PC-3 (cell line): ENCODE measurements at regions not wholly inside any gene's neighbourhood (a gene's known extent, or its start where the extent isn't known, plus 50 kb on each side); places are given as distances from the start of the nearest gene placed in this dataset.

Experiments
- ATAC-seq: fragments of 200-7000 bp; cut with Tn5 transposase; 2 replicates; pipeline ENCODE4 v1.9.1; 2020; ENCODE audit warnings: mild to moderate bottlenecking, moderate library complexity
- BruUV-seq: library from RNA; stranded (reverse); fragments of 400-500 nt; replicated peaks from 2 replicates; lab custom pipeline; 2021; lab: Mats Ljungman, UMichigan
- CTCF ChIA-PET: fragments of 300-600 bp; sonication (Branson Sonifier 250); formaldehyde crosslinking; loops from one replicate; lab custom pipeline; 2022; ENCODE audit warnings: antibody characterized with exemption; lab: Charles Lee
- POLR2A ChIA-PET: fragments of 300-600 bp; sonication (Branson Sonifier 250); formaldehyde crosslinking; loops from one replicate; lab custom pipeline; 2022; ENCODE audit warnings: antibody characterized with exemption; ENCODE audit not compliant: unreplicated experiment; lab: Charles Lee
- DNase-seq: peaks from one replicate; pipeline ENCODE4 v3.0.0-alpha.2; 2015
- H2AFZ ChIP-seq: fragments of 300-600 bp; sonication (generic); 2 replicates; pipeline ENCODE4 v1.6.0; 2016; ENCODE audit warnings: antibody characterized with exemption, low read length
- H3F3A ChIP-seq: fragments of 300-600 bp; sonication (generic); one replicate; pipeline ENCODE4 v1.6.0; 2017; ENCODE audit warnings: antibody characterized with exemption, low read length, control low read depth, mild to moderate bottlenecking; ENCODE audit not compliant: unreplicated experiment
- H3K27ac ChIP-seq: fragments of 300-600 bp; sonication (generic); 2 replicates; pipeline ENCODE4 v1.5.1; 2016; ENCODE audit warnings: mild to moderate bottlenecking, low read length
- H3K27me3 ChIP-seq: fragments of 300-600 bp; sonication (generic); 2 replicates; pipeline ENCODE4 v1.6.1; 2016; ENCODE audit warnings: low read length, mixed read lengths
- H3K36me3 ChIP-seq: fragments of 300-600 bp; sonication (generic); 2 replicates; pipeline ENCODE4 v1.6.1; 2016; ENCODE audit warnings: low read depth, mixed run types, low read length, mixed read lengths
- H3K4me1 ChIP-seq: fragments of 300-600 bp; sonication (generic); 2 replicates; pipeline ENCODE4 v1.5.1; 2016; ENCODE audit warnings: low read length; ENCODE audit not compliant: insufficient read depth
- H3K4me2 ChIP-seq: fragments of 300-600 bp; sonication (generic); 2 replicates; pipeline ENCODE4 v1.6.0; 2016; ENCODE audit warnings: low read length
- H3K4me3 ChIP-seq: fragments of 300-600 bp; sonication (generic); 2 replicates; pipeline ENCODE4 v1.5.1; 2016; ENCODE audit warnings: mild to moderate bottlenecking, low read length, mixed read lengths
- H3K79me2 ChIP-seq: fragments of 300-600 bp; sonication (generic); 2 replicates; pipeline ENCODE4 v1.6.1; 2017; ENCODE audit warnings: low read length, mixed read lengths
- H3K9ac ChIP-seq: fragments of 300-600 bp; sonication (generic); 2 replicates; pipeline ENCODE4 v1.6.0; 2016; ENCODE audit warnings: mild to moderate bottlenecking, low read length
- H3K9me2 ChIP-seq: fragments of 300-600 bp; sonication (generic); replicated peaks from 2 replicates; pipeline ENCODE4 v1.6.1; 2016; ENCODE audit warnings: mixed run types, low read length, mixed read lengths
- H3K9me3 ChIP-seq: fragments of 300-600 bp; sonication (generic); 2 replicates; pipeline ENCODE4 v1.6.1; 2016; ENCODE audit warnings: low read length, mixed read lengths
- H4K20me1 ChIP-seq: fragments of 300-600 bp; sonication (generic); 2 replicates; pipeline ENCODE4 v1.6.1; 2016; ENCODE audit warnings: low read length, mixed read lengths
- CTCF ChIP-seq: fragments of 300-600 bp; sonication (generic); conservative IDR thresholded peaks from 2 replicates; pipeline ENCODE4 v1.5.1; 2017; ENCODE audit warnings: antibody characterized with exemption, low read depth, mild to moderate bottlenecking, low read length
- EZH2 ChIP-seq: fragments of 300-600 bp; sonication (generic); IDR thresholded peaks from one replicate; pipeline ENCODE4 v1.6.1; 2017; ENCODE audit warnings: antibody characterized with exemption, mild to moderate bottlenecking, low read length; ENCODE audit not compliant: unreplicated experiment
- EZH2phosphoT487 ChIP-seq: fragments of 300-600 bp; sonication (generic); IDR thresholded peaks from 2 replicates; pipeline ENCODE4 v1.6.1; 2018; ENCODE audit warnings: mild to moderate bottlenecking, antibody characterized with exemption, low read length, borderline replicate concordance
- intact Hi-C: fragments of 100-400 bp; cut with micrococcal nuclease; formaldehyde crosslinking; loops from 2 replicates; pipeline ENCODE4 v1.9.0; 2023

- H3K36me3 ChIP-seq: no peaks in the 10 kb centered on the region
- DNase-seq (no peak), ATAC-seq (no peak)
- no peaks in the 10 kb centered on the region for H3K9me2 ChIP-seq
- no peaks in the 10 kb centered on the region for H3F3A ChIP-seq
- TF ChIP-seq CTCF (no peak), EZH2phosphoT487 (no peak), EZH2 (no peak)
- POLR2A ChIA-PET: no interaction called here
- intact Hi-C loops: no loop called here
- no peak overlapping the region for H3K4me3 ChIP-seq
- H3K79me2 ChIP-seq: no peaks in the 10 kb centered on the region
- H3K4me2 ChIP-seq: no peak overlapping the region
- no TSS peak for BruUV-seq
- no peak overlapping the region for H3K9ac ChIP-seq
- no peak overlapping the region for H2AFZ ChIP-seq
- no peaks in the 10 kb centered on the region for H3K27me3 ChIP-seq
- H4K20me1 ChIP-seq: no peaks in the 10 kb centered on the region
- no peaks in the 10 kb centered on the region for H3K4me1 ChIP-seq
- no peaks in the 10 kb centered on the region for H3K9me3 ChIP-seq
- no peak overlapping the region for H3K27ac ChIP-seq
- CTCF ChIA-PET: no interaction called here
These were observed 93.4 kb downstream of the ZFP64 start for GRCh38 chr20:52098186-52098585.

DNA sequence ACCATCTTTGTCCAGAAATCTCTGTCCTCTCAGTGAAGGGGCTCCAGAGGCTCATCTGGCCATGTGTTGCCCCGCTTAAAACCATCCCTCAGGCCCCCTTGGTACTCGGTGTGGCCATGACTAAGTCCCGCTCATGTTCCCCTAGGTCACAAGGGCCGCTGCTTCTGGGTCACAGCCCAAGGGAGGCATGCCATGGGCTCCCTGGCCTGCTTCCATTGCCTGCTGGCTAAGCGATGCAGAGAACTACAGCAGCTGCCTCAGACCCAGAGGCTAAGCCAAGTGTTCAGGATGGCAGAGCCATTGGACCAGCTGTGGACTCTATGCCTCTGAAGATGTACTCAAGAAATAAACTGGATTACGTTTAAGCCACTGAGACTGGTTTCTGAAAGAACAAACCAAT is 95.5 kb downstream of the ZFP64 start:
- Histone ChIP-seq H3K27me3 (no peaks in the 10 kb centered on the region), H3K4me3 (no peak overlapping the region), H3K79me2 (no peaks in the 10 kb centered on the region), H3K9me3 (no peaks in the 10 kb centered on the region), H3K4me2 (no peak overlapping the region), H3F3A (no peaks in the 10 kb centered on the region), H3K4me1 (no peaks in the 10 kb centered on the region), H3K36me3 (no peaks in the 10 kb centered on the region), H3K9ac (no peak overlapping the region), H3K9me2 (no peaks in the 10 kb centered on the region), H2AFZ (no peak overlapping the region), H4K20me1 (no peaks in the 10 kb centered on the region), H3K27ac (no peak overlapping the region)
- ATAC-seq (no peak), DNase-seq (no peak)
- TF ChIP-seq CTCF (no peak), EZH2 (no peak), EZH2phosphoT487 (no peak)
- BruUV-seq: no TSS peak
- ChIA-PET CTCF (no interaction called here), POLR2A (no interaction called here)
- intact Hi-C loops: no loop called here

DNA sequence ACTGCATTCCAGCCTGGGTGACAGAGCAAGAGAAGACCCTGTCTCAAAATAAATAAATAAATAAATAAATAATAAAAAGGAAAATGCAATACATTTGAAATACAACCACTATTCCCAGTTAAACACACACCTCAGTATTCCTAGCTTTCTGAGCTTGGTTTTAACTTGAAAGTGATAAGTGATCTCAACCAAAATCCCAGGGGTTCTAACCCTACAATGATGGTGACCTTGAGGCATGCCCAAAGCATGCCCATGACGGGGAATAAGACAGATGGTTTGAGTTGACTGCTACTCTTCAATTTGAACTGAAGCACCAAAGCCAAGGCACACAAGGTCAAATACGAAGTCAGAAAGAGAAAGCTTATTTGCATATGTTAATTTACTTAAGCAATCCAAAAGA is 96.9 kb downstream of the ZFP64 start:
- H3K4me1 ChIP-seq: no peaks in the 10 kb centered on the region
- no peak for TF ChIP-seq EZH2phosphoT487
- no peak for TF ChIP-seq EZH2
- no peak for TF ChIP-seq CTCF
- ChIA-PET CTCF (interaction anchor here (0.7 kb wide), 1 partner anchor 12 kb away, joined by 3 read pairs; no protein-coding TSS in a partner anchor), POLR2A (no interaction called here)
- H3K27me3 ChIP-seq: no peaks in the 10 kb centered on the region
- DNase-seq (no peak), ATAC-seq (no peak)
- no TSS peak for BruUV-seq
- H2AFZ ChIP-seq: no peak overlapping the region
- H3K9me2 ChIP-seq: no peaks in the 10 kb centered on the region
- intact Hi-C loops: no loop called here
- H3K36me3 ChIP-seq: no peaks in the 10 kb centered on the region
- H3K4me2 ChIP-seq: no peak overlapping the region
- no peak overlapping the region for H3K27ac ChIP-seq
- no peaks in the 10 kb centered on the region for H3K9me3 ChIP-seq
- H3F3A ChIP-seq: no peaks in the 10 kb centered on the region
- no peak overlapping the region for H3K9ac ChIP-seq
- no peak overlapping the region for H3K4me3 ChIP-seq
- no peaks in the 10 kb centered on the region for H3K79me2 ChIP-seq
- no peaks in the 10 kb centered on the region for H4K20me1 ChIP-seq
